C4-2B (cell line): ENCODE measurements at regions not wholly inside any gene's neighbourhood (a gene's known extent, or its start where the extent isn't known, plus 50 kb on each side); places are given as distances from the start of the nearest gene placed in this dataset.
"Not testable (repeated sequence)": the region's sequence is repeated elsewhere in the genome, so short reads cannot be mapped to it uniquely, and the experiment has no call there.

Experiments used
- H3K27ac ChIP-seq: fragments of 450-650 bp; 2 replicates; pipeline ENCODE4 v1.5.1; 2017
- ZFX ChIP-seq: fragments of 450-650 bp; IDR thresholded peaks from 2 replicates; pipeline ENCODE4 v1.6.1; 2017
- TF ChIP-seq, protein P1 (sequence below): fragments of 450-650 bp; conservative IDR thresholded peaks from 2 replicates; pipeline ENCODE4 v1.5.1; 2017; ENCODE audit warnings: mild to moderate bottlenecking

DNA sequence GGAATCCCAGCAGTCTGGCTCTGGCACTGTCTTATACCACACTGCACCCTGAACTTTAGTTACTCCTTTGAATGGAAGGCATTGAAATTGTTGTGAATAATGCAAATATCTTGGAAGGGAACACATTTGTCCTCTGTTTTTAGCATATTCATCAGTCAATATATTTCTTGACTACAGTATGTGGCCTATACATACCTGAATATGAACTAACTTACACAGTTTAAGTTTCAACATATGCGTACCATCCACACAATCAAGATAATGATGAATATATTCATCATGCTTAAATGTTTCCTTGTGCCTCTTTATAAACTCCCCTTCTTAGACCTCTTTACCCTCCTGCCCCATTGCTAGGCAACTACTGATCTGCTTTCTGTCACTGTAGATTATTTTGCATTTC, 145.7 kb upstream of the ESX1 start:
- H3K27ac ChIP-seq: no peak overlapping the region
- TF ChIP-seq ZFX: no peak
- TF ChIP-seq, protein P1, sequence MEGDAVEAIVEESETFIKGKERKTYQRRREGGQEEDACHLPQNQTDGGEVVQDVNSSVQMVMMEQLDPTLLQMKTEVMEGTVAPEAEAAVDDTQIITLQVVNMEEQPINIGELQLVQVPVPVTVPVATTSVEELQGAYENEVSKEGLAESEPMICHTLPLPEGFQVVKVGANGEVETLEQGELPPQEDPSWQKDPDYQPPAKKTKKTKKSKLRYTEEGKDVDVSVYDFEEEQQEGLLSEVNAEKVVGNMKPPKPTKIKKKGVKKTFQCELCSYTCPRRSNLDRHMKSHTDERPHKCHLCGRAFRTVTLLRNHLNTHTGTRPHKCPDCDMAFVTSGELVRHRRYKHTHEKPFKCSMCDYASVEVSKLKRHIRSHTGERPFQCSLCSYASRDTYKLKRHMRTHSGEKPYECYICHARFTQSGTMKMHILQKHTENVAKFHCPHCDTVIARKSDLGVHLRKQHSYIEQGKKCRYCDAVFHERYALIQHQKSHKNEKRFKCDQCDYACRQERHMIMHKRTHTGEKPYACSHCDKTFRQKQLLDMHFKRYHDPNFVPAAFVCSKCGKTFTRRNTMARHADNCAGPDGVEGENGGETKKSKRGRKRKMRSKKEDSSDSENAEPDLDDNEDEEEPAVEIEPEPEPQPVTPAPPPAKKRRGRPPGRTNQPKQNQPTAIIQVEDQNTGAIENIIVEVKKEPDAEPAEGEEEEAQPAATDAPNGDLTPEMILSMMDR: no peak

DNA sequence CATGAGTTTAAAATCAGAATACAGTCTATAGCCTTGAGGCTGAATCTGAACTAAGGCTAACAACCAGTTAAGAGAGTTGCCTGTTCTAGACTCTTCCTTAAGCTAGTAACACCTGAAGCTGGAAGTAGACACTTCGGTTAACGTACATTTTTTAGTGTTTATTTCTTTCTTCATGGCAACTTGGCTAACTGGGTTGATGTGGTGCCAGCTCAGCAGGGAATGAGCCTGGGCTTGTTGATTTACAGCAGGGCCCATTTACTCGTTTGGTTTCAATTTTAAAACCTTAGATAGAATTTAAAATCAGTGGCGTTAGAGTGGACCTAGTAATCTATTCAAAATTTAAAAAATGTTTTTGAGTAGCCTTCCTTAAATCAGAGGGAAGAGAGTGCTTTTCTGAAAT, 137.6 kb upstream of the ESX1 start:
- TF ChIP-seq, protein P1: no peak
- TF ChIP-seq ZFX: no peak
- H3K27ac ChIP-seq: no peak overlapping the region

DNA sequence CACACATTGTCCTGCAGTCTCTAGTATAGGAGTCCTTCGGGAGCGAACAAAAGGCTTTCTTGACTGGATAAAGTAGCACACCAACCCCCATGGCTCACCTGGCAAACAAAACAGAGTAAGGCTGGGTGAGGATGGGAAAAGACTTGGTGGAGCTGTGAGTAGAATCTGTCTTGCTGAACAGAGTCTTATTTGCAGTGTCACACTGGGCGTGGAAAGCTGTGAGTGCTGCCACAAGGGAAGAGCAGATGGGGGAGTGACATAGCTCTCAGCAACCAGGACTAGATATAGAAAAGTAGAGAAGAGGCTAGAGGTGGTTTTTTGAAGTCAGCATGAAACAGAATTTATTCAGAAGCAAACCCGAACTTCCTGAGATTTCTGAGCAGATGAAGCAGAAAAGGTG, 137.2 kb upstream of the ESX1 start:
- H3K27ac ChIP-seq: no peak overlapping the region
- TF ChIP-seq, protein P1: no peak
- no peak for TF ChIP-seq ZFX

DNA sequence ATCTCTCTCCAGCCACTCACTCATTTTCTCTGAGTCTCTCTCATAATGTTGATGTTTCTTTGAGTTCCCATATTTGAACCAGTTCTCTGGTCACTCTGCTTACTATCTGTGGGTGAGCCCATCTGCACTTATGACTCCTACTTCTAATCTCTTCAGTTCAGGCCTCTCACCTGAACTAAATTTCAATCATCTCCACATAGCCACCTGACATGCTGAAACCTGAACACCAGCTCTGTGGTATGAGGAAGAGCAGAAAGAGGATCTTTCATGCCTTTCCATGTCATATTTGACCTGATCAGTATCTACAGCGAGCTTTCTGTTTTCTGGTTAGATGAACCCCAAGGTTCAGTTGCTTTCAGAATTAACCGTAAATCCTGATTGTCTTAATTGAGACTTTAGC, 122.2 kb upstream of the ESX1 start:
- H3K27ac ChIP-seq: no peak overlapping the region
- TF ChIP-seq, protein P1: no peak
- no peak for TF ChIP-seq ZFX

DNA sequence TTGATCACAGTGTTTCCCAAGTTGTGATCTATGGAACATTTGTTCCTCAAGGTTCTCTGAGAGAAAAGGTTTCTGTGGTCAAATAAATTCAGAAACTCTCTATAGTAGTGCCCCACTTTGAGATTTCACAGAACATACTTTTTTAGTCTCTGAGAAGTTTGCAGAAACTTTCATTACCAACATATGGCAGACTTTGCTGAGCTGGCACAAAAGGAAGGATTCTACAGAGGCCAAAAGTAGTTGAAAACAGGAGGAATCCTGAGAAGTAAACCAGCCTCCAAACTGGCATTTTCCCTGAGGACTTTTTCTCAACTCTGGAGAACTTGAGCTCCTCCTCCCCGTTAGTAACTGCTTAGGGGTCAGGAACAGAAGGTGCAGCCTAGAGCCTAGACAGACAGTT, 117.8 kb upstream of the ESX1 start:
- no peak overlapping the region for H3K27ac ChIP-seq
- TF ChIP-seq, protein P1: no peak
- TF ChIP-seq ZFX: no peak

DNA sequence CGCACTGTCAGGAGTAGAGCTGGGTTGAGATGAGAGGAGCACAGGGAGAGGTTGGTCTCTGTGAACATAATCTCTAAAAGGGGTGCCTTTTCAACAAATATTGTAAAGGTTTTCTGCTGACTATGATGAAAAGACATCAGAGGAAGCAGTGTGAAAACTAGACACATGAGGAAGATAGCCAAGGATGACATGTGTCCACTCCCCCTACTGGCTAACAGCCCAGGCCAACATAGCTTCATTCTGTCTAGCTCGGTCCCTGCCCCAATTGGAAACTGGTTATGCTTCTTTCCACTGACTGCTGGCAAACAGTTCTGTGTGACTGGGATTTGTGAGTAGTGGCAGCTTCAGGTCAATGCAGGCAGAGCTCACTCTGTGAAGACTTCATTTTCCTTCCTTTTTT, 115.4 kb upstream of the ESX1 start:
- TF ChIP-seq ZFX: no peak
- TF ChIP-seq, protein P1: no peak; the same call in 1 of the 2 replicates
- no peak overlapping the region for H3K27ac ChIP-seq

DNA sequence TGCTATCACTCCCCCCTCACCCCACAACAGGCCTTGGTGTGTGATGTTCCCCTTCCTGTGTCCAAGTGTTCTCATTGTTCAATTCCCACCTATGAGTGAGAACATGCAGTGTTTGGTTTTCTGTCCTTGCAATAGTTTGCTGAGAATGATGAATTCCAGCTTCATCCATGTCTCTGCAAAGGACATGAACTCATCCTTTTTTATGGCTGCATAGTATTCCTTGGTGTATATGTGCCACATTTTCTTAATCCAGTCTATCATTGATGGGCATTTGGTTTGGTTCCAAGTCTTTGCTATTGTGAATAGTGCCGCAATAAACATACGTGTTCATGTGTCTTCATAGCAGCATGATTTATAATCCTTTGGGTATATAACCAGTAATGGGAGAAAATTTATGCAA, 106.0 kb upstream of the ESX1 start:
- H3K27ac ChIP-seq: not testable (repeated sequence)

DNA sequence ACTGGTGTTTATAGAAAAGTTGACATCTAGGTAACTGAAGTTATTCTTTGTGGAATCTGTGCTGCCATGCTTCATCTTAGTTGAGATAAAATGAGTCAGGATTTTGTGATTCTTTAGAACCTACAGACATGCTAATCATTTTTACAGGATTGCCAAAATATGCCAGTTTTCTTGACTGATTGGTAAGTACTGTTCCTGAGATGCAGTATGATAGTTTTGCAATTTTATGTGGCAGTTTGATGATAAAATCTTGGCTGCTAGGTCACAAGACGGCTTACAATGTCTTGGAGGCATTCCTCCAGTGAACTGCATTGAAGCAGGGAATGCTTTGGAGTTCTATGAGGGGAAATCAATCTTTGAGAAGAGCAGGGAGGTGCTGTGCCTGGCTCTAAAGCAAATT, 104.4 kb upstream of the ESX1 start:
- TF ChIP-seq, protein P1: no peak
- TF ChIP-seq ZFX: no peak
- H3K27ac ChIP-seq: no peak overlapping the region
